NCI-H187 treated with DMSO at 0.1 percent for 48 hours (cell line): ENCODE measurements at regions not wholly inside any gene's neighbourhood (a gene's known extent, or its start where the extent isn't known, plus 50 kb on each side); places are given as distances from the start of the nearest gene placed in this dataset.

Experiments used
- DNase-seq: peaks from one replicate; lab custom pipeline; 2025; lab: John Stamatoyannopoulos, UW

GRCh38 chr13:97135883-97136282, 86.2 kb upstream of the MBNL2 start:
- DNase-seq = no peak

GRCh38 chr13:97136418-97136817, 85.7 kb upstream of the MBNL2 start:
- no peak for DNase-seq

- DNase-seq = no peak
Observed at GRCh38 chr13:97139691-97140090, 82.4 kb upstream of the MBNL2 start.

- DNase-seq = no peak
Observed at GRCh38 chr13:97140131-97140530, 82.0 kb upstream of the MBNL2 start.

GRCh38 chr13:97140611-97141010, 81.5 kb upstream of the MBNL2 start:
- DNase-seq = no peak

GRCh38 chr13:97141097-97141496, 81.0 kb upstream of the MBNL2 start:
- DNase-seq = no peak

- no peak for DNase-seq
Observed at GRCh38 chr13:97141564-97142005, 80.5 kb upstream of the MBNL2 start.

GRCh38 chr13:97142452-97142851, 79.7 kb upstream of the MBNL2 start:
- DNase-seq = no peak

- no peak for DNase-seq
Observed at GRCh38 chr13:97145057-97145456, 77.1 kb upstream of the MBNL2 start.

GRCh38 chr13:97148894-97149293, 73.2 kb upstream of the MBNL2 start:
- no peak for DNase-seq

GRCh38 chr13:97160421-97160820, 61.7 kb upstream of the MBNL2 start:
- no peak for DNase-seq

- DNase-seq = no peak
Observed at GRCh38 chr13:97161582-97162231, 60.4 kb upstream of the MBNL2 start.

GRCh38 chr13:97165502-97166425, 56.4 kb upstream of the MBNL2 start:
- DNase-seq = no peak

GRCh38 chr13:97171136-97171535, 51.0 kb upstream of the MBNL2 start:
- no peak for DNase-seq
